IgD-negative memory B cell (primary cell): ENCODE measurements at regions not wholly inside any gene's neighbourhood (a gene's known extent, or its start where the extent isn't known, plus 50 kb on each side); places are given as distances from the start of the nearest gene placed in this dataset.

Source experiments
- H3K27ac Mint-ChIP-seq, 3 donors: one replicate each; pipeline ENCODE4 v1.8.0; 2020 to 2022; ENCODE audit warnings: mild to moderate bottlenecking in 3 of 3, mixed read lengths in 3 of 3, moderate library complexity in 1 of 3
- H3K27me3 Mint-ChIP-seq: one replicate; pipeline ENCODE4 v1.8.0; 2021; ENCODE audit warnings: mixed read lengths
- H3K36me3 Mint-ChIP-seq: one replicate; pipeline ENCODE4 v1.8.0; 2020; ENCODE audit warnings: mild to moderate bottlenecking, mixed read lengths
- H3K4me1 Mint-ChIP-seq, 3 donors: one replicate each; pipeline ENCODE4 v1.8.0; 2020 to 2022; ENCODE audit warnings: mixed read lengths in 3 of 3, mild to moderate bottlenecking in 1 of 3
- H3K4me3 Mint-ChIP-seq, 4 donors: one replicate each; pipeline ENCODE4 v1.8.0; 2020 to 2022; ENCODE audit warnings: mild to moderate bottlenecking in 4 of 4, mixed read lengths in 4 of 4, moderate library complexity in 3 of 4
- H3K9me3 Mint-ChIP-seq, 3 donors: one replicate each; pipeline ENCODE4 v1.8.0; 2020 to 2021; ENCODE audit warnings: mixed read lengths in 3 of 3, mild to moderate bottlenecking in 1 of 3

- Mint-ChIP-seq H3K4me1 (no peaks in the 10 kb centered on the region), H3K27me3 (peaks cover 4% of the 10 kb centered on the region), H3K36me3 (peaks cover 2% of the 10 kb centered on the region), H3K4me3 (no peak overlapping the region), H3K9me3 (peaks cover 0 to 5% (median under 1%) of the 10 kb centered on the region in 3 donors), H3K27ac (no peak overlapping the region)
Observed at GRCh38 chr20:57893366-57893999, 183.7 kb upstream of the PMEPA1 start.

- no peaks in the 10 kb centered on the region for H3K4me1 Mint-ChIP-seq
- H3K36me3 Mint-ChIP-seq, result peaks cover 2% of the 10 kb centered on the region
- H3K4me3 Mint-ChIP-seq, result no peak overlapping the region
- H3K27me3 Mint-ChIP-seq, result peaks cover 4% of the 10 kb centered on the region
- peaks cover 3 to 10% (median 7%) of the 10 kb centered on the region in 3 donors for H3K9me3 Mint-ChIP-seq
- no peak overlapping the region for H3K27ac Mint-ChIP-seq
Observed at GRCh38 chr20:57892471-57892870, 182.7 kb upstream of the PMEPA1 start.

GRCh38 chr20:57891014-57891413, 181.2 kb upstream of the PMEPA1 start:
- Mint-ChIP-seq H3K4me3 (no peak overlapping the region), H3K27ac (no peak overlapping the region), H3K9me3 (peaks cover 3 to 14% (median 7%) of the 10 kb centered on the region in 3 donors), H3K4me1 (peaks cover 0 to 2% (median 0%) of the 10 kb centered on the region in 3 donors), H3K36me3 (peaks cover 2% of the 10 kb centered on the region), H3K27me3 (peaks cover 8% of the 10 kb centered on the region)

GRCh38 chr20:57890202-57890800, 180.5 kb upstream of the PMEPA1 start:
- Mint-ChIP-seq H3K27me3 (peaks cover 8% of the 10 kb centered on the region), H3K4me3 (no peak overlapping the region), H3K27ac (no peak overlapping the region), H3K4me1 (peaks cover 0 to 2% (median 0%) of the 10 kb centered on the region in 3 donors), H3K9me3 (peaks cover 3 to 14% (median 7%) of the 10 kb centered on the region in 3 donors), H3K36me3 (peaks cover 2% of the 10 kb centered on the region)

GRCh38 chr20:57888591-57888990, 178.8 kb upstream of the PMEPA1 start:
- peaks cover 3 to 14% (median 7%) of the 10 kb centered on the region in 3 donors for H3K9me3 Mint-ChIP-seq
- H3K27ac Mint-ChIP-seq, result no peak overlapping the region
- no peaks in the 10 kb centered on the region for H3K36me3 Mint-ChIP-seq
- H3K27me3 Mint-ChIP-seq, result peaks cover 10% of the 10 kb centered on the region
- no peak overlapping the region for H3K4me3 Mint-ChIP-seq
- peaks cover 0 to 2% (median 0%) of the 10 kb centered on the region in 3 donors for H3K4me1 Mint-ChIP-seq

- Mint-ChIP-seq H3K27ac (no peak overlapping the region), H3K36me3 (no peaks in the 10 kb centered on the region)
Observed at GRCh38 chr20:57884956-57885355, 175.1 kb upstream of the PMEPA1 start.

GRCh38 chr20:57883761-57884160, 173.9 kb upstream of the PMEPA1 start:
- no peak overlapping the region for H3K4me3 Mint-ChIP-seq
- peaks cover 10% of the 10 kb centered on the region for H3K27me3 Mint-ChIP-seq
- H3K9me3 Mint-ChIP-seq, result peaks cover 2 to 14% (median 3%) of the 10 kb centered on the region in 3 donors
- H3K27ac Mint-ChIP-seq, result no peak overlapping the region
- H3K4me1 Mint-ChIP-seq, result peaks cover 0 to 2% (median 0%) of the 10 kb centered on the region in 3 donors
- H3K36me3 Mint-ChIP-seq, result no peaks in the 10 kb centered on the region

More at GRCh38 chr20:57884956-57885355, 175.1 kb upstream of the PMEPA1 start:
- no peak overlapping the region for H3K4me3 Mint-ChIP-seq
- H3K9me3 Mint-ChIP-seq, result peaks cover 2 to 14% (median 3%) of the 10 kb centered on the region in 3 donors
- peaks cover 7% of the 10 kb centered on the region for H3K27me3 Mint-ChIP-seq
- H3K4me1 Mint-ChIP-seq, result peaks cover 0 to 2% (median 0%) of the 10 kb centered on the region in 3 donors

- Mint-ChIP-seq H3K36me3 (no peaks in the 10 kb centered on the region), H3K27me3 (peaks cover 12% of the 10 kb centered on the region), H3K27ac (no peak overlapping the region), H3K4me3 (no peak overlapping the region), H3K4me1 (peaks cover 0 to 2% (median 0%) of the 10 kb centered on the region in 3 donors), H3K9me3 (peaks cover 2 to 10% (median 3%) of the 10 kb centered on the region in 3 donors)
Observed at GRCh38 chr20:57883224-57883623, 173.4 kb upstream of the PMEPA1 start.

GRCh38 chr20:57882451-57883161, 172.8 kb upstream of the PMEPA1 start:
- no peak overlapping the region for H3K27ac Mint-ChIP-seq
- H3K27me3 Mint-ChIP-seq, result peaks cover 12% of the 10 kb centered on the region
- peaks cover 1 to 5% (median 2%) of the 10 kb centered on the region in 3 donors for H3K9me3 Mint-ChIP-seq
- H3K36me3 Mint-ChIP-seq, result no peaks in the 10 kb centered on the region
- no peak overlapping the region for H3K4me3 Mint-ChIP-seq
- H3K4me1 Mint-ChIP-seq, result peaks cover 0 to 2% (median 0%) of the 10 kb centered on the region in 3 donors

GRCh38 chr20:57881466-57882385, 171.9 kb upstream of the PMEPA1 start:
- peaks cover 0 to 2% (median 0%) of the 10 kb centered on the region in 3 donors for H3K4me1 Mint-ChIP-seq
- no peaks in the 10 kb centered on the region for H3K36me3 Mint-ChIP-seq
- no peak overlapping the region for H3K27ac Mint-ChIP-seq
- no peaks in the 10 kb centered on the region for H3K9me3 Mint-ChIP-seq
- H3K4me3 Mint-ChIP-seq, result no peak overlapping the region
- peaks cover 11% of the 10 kb centered on the region for H3K27me3 Mint-ChIP-seq

- Mint-ChIP-seq H3K9me3 (no peaks in the 10 kb centered on the region), H3K27me3 (peaks cover 8% of the 10 kb centered on the region), H3K4me3 (no peak overlapping the region), H3K36me3 (no peaks in the 10 kb centered on the region), H3K27ac (no peak overlapping the region), H3K4me1 (no peaks in the 10 kb centered on the region)
Observed at GRCh38 chr20:57880571-57880892, 170.7 kb upstream of the PMEPA1 start.

- no peaks in the 10 kb centered on the region for H3K9me3 Mint-ChIP-seq
- no peak overlapping the region for H3K27ac Mint-ChIP-seq
- H3K36me3 Mint-ChIP-seq, result no peaks in the 10 kb centered on the region
- no peaks in the 10 kb centered on the region for H3K4me1 Mint-ChIP-seq
- H3K4me3 Mint-ChIP-seq, result no peak overlapping the region
- H3K27me3 Mint-ChIP-seq, result peaks cover 8% of the 10 kb centered on the region
Observed at GRCh38 chr20:57879779-57880570, 170.2 kb upstream of the PMEPA1 start.

GRCh38 chr20:57879437-57879778, 169.6 kb upstream of the PMEPA1 start:
- Mint-ChIP-seq H3K9me3 (no peaks in the 10 kb centered on the region), H3K4me1 (no peaks in the 10 kb centered on the region), H3K27ac (no peak overlapping the region), H3K36me3 (no peaks in the 10 kb centered on the region), H3K4me3 (no peak overlapping the region), H3K27me3 (peaks cover 8% of the 10 kb centered on the region)

- H3K4me1 Mint-ChIP-seq, result no peaks in the 10 kb centered on the region
- H3K36me3 Mint-ChIP-seq, result no peaks in the 10 kb centered on the region
- H3K27me3 Mint-ChIP-seq, result peaks cover 5% of the 10 kb centered on the region
- no peak overlapping the region for H3K27ac Mint-ChIP-seq
- no peaks in the 10 kb centered on the region for H3K9me3 Mint-ChIP-seq
- H3K4me3 Mint-ChIP-seq, result no peak overlapping the region
Observed at GRCh38 chr20:57878786-57879424, 169.1 kb upstream of the PMEPA1 start.
